LNCaP clone FGC (cell line): ENCODE measurements at regions not wholly inside any gene's neighbourhood (a gene's known extent, or its start where the extent isn't known, plus 50 kb on each side); places are given as distances from the start of the nearest gene placed in this dataset.

Experiments used
- DNase-seq: peaks from one replicate; pipeline ENCODE4 v3.0.0-alpha.2; 2011; ENCODE audit warnings: low read depth
- H3K4me3 ChIP-seq: 2 replicates; pipeline ENCODE4 v1.5.1; 2011; ENCODE audit warnings: mild to moderate bottlenecking, low read depth, low read length, control low read depth
- CTCF ChIP-seq: IDR thresholded peaks from 2 replicates; pipeline ENCODE4 v1.5.1; 2012; ENCODE audit warnings: mild to moderate bottlenecking; ENCODE audit not compliant: control insufficient read depth, insufficient read depth; ENCODE audit errors: extremely low read depth

- TF ChIP-seq CTCF = no peak
- no peak overlapping the region for H3K4me3 ChIP-seq
- DNase-seq = no peak
Measured at GRCh38 chr5:33162057-33162456, 278.7 kb upstream of the TARS1 start.

- no peak overlapping the region for H3K4me3 ChIP-seq
- TF ChIP-seq CTCF = 0 out of 2 replicates have a peak, but pooled peaks have one; percentile 2
- no peak for DNase-seq
Measured at GRCh38 chr5:33166522-33166921, 274.2 kb upstream of the TARS1 start.

GRCh38 chr5:33166948-33167347 lies 273.8 kb upstream of the TARS1 start:
- no peak for DNase-seq
- no peak overlapping the region for H3K4me3 ChIP-seq
- TF ChIP-seq CTCF = no peak

GRCh38 chr5:33167541-33167940 lies 273.2 kb upstream of the TARS1 start:
- DNase-seq = no peak
- H3K4me3 ChIP-seq = no peak overlapping the region
- TF ChIP-seq CTCF = no peak

GRCh38 chr5:33170411-33170810 lies 270.4 kb upstream of the TARS1 start:
- no peak for TF ChIP-seq CTCF
- no peak overlapping the region for H3K4me3 ChIP-seq
- no peak for DNase-seq

- no peak for DNase-seq
- H3K4me3 ChIP-seq = no peak overlapping the region
- no peak for TF ChIP-seq CTCF
Measured at GRCh38 chr5:33174383-33174782, 266.4 kb upstream of the TARS1 start.

GRCh38 chr5:33179301-33179700 lies 261.5 kb upstream of the TARS1 start:
- no peak overlapping the region for H3K4me3 ChIP-seq
- TF ChIP-seq CTCF = no peak
- DNase-seq = no peak
